NCI-H1417 (cell line): ENCODE measurements at regions not wholly inside any gene's neighbourhood (a gene's known extent, or its start where the extent isn't known, plus 50 kb on each side); places are given as distances from the start of the nearest gene placed in this dataset.

Experiments
- DNase-seq, 3 experiments: peaks; one replicate each; lab custom pipeline; 2025; lab: John Stamatoyannopoulos, UW

DNA sequence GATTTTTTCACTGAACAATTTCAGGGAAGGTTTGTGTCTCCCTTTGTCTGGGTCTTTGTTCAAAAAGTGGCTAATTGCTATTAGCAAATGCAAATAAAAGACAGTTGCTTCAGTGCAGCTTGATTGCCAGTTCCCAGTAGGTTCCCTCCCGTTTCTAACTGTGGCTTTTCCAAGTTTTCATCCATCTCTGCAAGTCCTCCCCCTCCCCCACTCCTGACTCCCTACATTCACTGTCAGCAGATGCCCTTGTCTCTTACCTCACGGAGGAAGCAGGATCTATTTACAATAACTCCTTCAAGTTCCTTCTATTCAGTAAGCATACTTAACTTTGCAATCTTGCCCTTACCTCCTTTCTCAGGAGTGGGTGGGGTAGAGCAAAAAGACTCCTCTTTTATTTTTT, 55.4 kb upstream of the SCEL start:
- DNase-seq = peak in 2 of 3 experiments; percentile 42 to 69

- no peak for DNase-seq
Measured at GRCh38 chr13:77479326-77479725, 56.2 kb upstream of the SCEL start.

DNA sequence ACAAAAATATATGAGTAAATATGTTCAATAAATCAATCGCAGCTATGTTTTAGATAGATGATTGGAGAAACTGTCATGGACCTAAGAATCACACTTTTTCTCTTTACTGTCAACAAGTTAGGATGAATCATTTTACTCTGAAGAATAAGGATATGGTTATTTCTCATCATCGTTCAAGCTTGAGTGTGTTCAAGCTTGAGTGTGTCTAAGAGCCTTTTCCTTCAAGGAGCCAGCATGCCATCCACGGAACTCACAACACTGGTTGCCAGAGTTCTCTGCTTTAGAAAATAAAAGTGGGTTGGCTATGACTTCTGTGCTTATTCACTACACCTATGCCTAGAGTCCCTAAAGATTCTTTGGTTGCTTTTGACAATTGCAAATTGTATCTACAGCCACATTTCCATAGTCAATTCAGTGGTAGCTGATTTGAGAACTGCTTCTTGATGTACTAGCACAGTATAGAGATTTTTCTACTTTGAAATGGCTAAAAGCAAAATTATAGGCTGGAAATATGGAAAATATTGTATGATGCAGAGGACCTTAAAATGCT, 58.1 kb upstream of the SCEL start:
- DNase-seq = no peak

DNA sequence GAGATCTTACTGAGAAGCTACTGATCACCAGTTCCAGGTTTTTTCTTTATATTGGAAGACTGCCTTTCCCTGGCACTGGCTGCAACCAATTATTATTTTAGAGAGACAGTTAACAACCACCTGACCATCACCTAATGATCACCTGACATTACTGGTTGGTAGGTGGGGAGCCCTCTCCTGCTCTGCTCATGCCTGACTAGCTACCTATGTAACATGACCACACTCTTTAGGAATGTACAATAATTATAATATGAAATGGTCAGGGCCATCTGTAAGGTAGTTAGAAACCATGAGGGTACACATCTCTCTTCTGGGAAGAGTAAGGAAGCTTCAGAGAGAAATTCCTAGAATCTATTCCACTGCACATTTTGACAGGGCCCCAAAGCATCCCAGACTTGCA, 59.0 kb upstream of the SCEL start:
- DNase-seq = no peak

GRCh38 chr13:77475345-77476084, 60.0 kb upstream of the SCEL start:
- DNase-seq = no peak

- no peak for DNase-seq
Measured at GRCh38 chr13:77470986-77471385, 64.5 kb upstream of the SCEL start.

- DNase-seq = no peak
Measured at GRCh38 chr13:77466753-77467422, 68.6 kb upstream of the SCEL start.

- no peak for DNase-seq
Measured at GRCh38 chr13:77465603-77466195, 69.8 kb upstream of the SCEL start.

DNA sequence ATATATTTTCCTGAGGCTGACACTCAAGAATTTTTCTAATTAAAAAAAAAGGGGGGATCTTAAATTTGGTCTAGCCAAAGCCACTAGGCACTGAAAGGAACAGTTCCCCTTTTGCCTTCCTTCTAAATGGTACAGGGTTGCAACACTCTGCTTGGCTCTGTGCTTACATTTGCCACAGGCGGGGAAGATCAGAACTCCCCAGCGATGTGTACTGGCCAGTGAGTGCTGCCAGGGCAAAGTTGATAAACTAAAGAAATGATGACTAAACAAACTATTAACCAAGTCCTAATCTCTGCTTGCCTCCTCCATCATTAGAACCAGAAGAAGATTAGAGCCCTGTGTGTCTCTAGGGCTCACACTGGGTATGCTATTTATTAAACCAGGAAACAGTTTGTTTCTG, 75.3 kb upstream of the SCEL start:
- DNase-seq = no peak

DNA sequence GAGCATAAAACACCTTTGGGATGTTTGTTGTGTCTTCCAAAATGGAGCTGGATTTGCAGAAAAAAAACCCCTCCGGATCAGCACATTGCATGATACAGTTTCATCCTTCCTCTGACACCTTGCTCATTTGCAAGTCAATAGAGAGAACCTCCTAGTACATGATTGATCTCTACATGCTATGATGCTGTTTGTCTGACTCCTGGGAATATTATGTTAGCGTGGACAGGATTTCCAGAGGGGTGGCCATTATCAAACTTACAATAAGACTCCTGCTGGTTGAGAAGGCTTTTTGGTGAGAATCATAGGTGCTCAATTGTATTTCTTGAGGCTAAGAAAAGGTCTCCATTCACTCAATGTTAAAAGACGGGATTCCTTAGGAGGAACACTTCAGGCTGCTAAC, 75.9 kb upstream of the SCEL start:
- DNase-seq = no peak

- DNase-seq = peak in 1 of 3 experiments; percentile 66
Measured at GRCh38 chr13:77458736-77459135, 76.8 kb upstream of the SCEL start.

DNA sequence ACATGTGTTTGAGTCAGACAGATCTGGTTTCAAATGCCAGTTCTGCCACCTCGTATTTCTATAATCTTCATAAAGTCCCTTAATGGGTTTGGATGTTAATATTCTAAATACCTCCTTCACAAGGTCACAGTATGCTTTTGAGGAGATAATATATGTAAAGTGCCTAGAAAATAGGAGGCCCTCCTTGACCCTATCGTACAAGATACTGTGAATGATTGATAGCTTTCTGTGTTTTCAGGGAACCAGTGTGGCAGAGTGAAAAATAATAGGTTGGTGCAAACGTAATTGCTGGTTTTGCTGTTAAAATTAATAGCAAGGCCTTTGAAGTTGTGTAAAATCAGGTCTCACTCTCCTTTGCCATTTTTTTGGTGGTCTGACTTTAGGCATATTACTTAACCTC, 77.5 kb upstream of the SCEL start:
- peak in 2 of 3 experiments; percentile 43 to 92 for DNase-seq

DNA sequence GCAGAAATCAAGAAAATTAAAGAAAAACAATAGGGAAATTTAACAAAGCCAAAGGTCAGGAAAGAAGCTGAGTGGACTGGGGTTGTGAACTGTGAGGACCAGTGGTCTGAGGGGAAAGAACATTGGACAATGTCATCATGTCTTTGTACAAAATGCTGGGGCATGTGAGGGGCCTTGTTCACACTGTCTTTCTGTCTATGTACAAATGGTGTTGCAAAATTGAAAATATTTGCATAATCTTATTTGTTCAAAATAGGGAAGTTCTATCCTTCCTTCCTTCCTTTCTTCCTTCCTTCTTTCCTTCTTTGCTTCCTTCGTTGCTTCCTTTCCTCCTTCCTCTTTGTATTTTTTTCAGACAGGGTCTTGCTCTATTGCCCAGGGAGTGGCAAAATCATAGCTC, 79.2 kb upstream of the SCEL start:
- no peak for DNase-seq

DNA sequence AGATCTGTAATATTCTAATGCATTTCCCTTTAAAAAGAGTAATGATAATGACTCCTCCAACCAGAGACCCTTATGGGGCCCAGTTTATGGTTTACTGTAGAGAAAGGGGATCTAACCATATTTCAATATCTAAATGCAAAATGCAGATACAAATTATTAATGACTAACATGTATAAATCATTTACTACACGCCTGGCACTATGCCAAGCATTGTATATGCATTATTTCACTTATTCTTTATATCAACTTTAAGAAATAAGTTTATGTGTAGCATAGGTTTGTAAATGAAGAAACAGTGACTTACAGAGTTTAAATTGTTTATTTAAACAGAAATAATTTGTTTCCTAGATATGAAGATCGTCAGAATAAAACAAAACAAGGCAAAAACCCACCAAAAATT, 86.2 kb upstream of the SCEL start:
- no peak for DNase-seq

- DNase-seq = peak in 1 of 3 experiments; percentile 25
Measured at GRCh38 chr13:77448689-77449088, 86.8 kb upstream of the SCEL start.

- no peak for DNase-seq
Measured at GRCh38 chr13:77443511-77443910, 92.0 kb upstream of the SCEL start.

- DNase-seq = peak in 1 of 3 experiments; percentile 27
Measured at GRCh38 chr13:77437267-77437666, 98.2 kb upstream of the SCEL start.

- DNase-seq = no peak
Measured at GRCh38 chr13:77434289-77434688, 101.2 kb upstream of the SCEL start.

DNA sequence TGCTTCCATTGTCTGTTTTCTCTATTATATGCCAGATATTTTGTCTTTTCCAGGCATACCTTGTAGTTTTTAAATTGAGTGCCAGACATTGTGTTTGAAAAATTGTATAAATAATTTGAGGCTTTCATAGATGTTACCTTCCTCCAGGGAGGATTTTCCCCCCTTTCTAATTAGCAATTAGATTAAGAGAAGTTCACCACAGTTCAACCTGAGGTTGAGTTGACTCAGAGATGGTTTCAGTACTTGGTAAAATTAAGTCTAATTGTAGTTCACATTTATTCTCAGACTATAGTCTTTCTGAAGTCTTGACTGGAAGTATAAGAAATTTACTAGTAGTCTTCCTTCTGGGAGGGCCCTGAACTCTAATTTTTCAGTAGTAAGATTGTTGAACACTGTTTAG, 104.1 kb upstream of the SCEL start:
- DNase-seq = no peak

- no peak for DNase-seq
Measured at GRCh38 chr13:77430377-77430951, 103.6 kb upstream of the MYCBP2 start.

DNA sequence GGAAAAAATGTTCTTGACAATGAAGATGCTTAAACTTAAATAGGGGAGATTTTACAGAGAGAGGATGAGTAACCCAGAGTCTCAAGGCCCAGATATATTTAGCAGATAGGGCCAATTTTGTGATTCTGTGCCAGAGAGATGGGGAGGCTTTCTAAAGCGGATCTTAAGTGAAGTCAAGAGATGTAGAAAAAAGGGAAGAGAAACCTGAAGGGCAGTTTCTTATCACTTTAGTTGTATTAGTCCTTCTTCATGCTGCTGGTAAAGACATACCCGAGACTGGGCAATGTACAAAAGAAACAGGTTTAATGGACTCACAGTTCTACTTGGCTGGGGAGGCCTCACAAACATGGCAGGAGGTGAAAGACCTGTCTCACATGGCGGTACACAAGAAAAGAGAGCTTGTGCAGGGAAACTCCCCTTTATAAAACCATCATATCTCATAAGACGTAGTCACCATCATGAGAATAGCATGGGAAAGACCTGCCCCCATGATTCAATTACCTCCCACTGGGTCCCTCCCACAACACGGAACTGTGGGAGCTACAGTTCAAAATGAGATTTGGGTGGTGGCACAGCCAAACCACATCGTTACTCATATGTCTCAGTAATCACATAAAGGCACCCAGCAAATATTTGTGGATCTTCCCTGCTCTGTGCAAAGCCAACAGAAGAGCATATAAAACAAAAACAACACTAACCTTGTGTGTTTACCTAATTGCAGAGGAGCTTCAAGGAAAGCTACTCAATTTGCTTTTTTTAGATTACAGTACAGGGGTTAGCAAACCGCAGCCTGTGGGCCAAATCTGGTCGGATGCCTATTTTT, 102.6 kb upstream of the MYCBP2 start:
- no peak for DNase-seq

- no peak for DNase-seq
Measured at GRCh38 chr13:77425705-77426104, 98.8 kb upstream of the MYCBP2 start.
